Activated naive CD8-positive, alpha-beta T cell (primary cell): ENCODE measurements at regions not wholly inside any gene's neighbourhood (a gene's known extent, or its start where the extent isn't known, plus 50 kb on each side); places are given as distances from the start of the nearest gene placed in this dataset.

Experiments used
- H3K27ac Mint-ChIP-seq: one replicate; pipeline ENCODE4 v1.8.0; 2021; ENCODE audit warnings: mixed read lengths
- H3K27me3 Mint-ChIP-seq: one replicate; pipeline ENCODE4 v1.8.0; 2021; ENCODE audit warnings: mixed read lengths
- H3K36me3 Mint-ChIP-seq: one replicate; pipeline ENCODE4 v1.8.0; 2021; ENCODE audit warnings: mixed read lengths
- H3K4me1 Mint-ChIP-seq: one replicate; pipeline ENCODE4 v1.8.0; 2021; ENCODE audit warnings: low read depth, mixed read lengths
- H3K4me3 Mint-ChIP-seq: one replicate; pipeline ENCODE4 v1.8.0; 2021; ENCODE audit warnings: mild to moderate bottlenecking, mixed read lengths
- H3K9me3 Mint-ChIP-seq: one replicate; pipeline ENCODE4 v1.8.0; 2021; ENCODE audit warnings: low read depth, mixed read lengths

DNA sequence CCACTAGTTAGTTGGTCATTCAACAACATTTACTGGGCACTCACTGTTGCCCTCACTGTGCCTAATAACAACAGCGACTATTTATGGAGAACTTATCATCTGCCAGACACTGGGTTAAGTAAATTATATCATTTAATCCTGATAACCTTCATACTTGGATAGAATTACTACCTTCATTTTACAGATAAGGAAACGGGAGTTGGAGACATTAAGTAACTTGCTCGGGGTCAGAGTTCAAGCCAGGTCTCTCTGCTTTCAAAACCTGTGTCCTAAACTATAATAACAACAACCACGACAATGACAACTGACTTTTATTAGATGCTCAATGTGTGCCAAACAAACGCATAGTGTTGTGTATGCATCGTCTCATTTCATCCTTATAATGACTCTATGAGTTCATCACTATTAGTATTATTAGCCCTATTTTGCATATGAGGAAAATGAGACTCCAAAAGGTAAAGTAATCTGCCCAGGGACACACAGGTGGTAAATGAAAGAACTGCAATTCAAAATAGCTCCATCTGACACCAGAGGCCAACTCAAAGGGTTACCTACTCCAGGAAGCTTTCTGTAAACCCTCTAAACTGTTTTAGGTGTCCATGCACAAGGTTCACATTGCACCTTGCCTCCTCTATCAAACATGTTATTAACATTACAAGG lies 98.4 kb upstream of the ACSL4 start:
- H3K4me1 Mint-ChIP-seq, result no peaks in the 10 kb centered on the region
- H3K27ac Mint-ChIP-seq, result no peak overlapping the region
- no peaks in the 10 kb centered on the region for H3K36me3 Mint-ChIP-seq
- H3K4me3 Mint-ChIP-seq, result no peak overlapping the region
- no peaks in the 10 kb centered on the region for H3K27me3 Mint-ChIP-seq
- H3K9me3 Mint-ChIP-seq, result no peaks in the 10 kb centered on the region

- peaks cover 6% of the 10 kb centered on the region for H3K4me1 Mint-ChIP-seq
- H3K27ac Mint-ChIP-seq, result no peak overlapping the region
- H3K36me3 Mint-ChIP-seq, result peaks cover 3% of the 10 kb centered on the region
- H3K4me3 Mint-ChIP-seq, result no peak overlapping the region
- peaks cover 3% of the 10 kb centered on the region for H3K27me3 Mint-ChIP-seq
- H3K9me3 Mint-ChIP-seq, result no peaks in the 10 kb centered on the region
Measured at GRCh38 chrX:109839694-109840567, 106.9 kb upstream of the ACSL4 start.

- peaks cover 3% of the 10 kb centered on the region for H3K36me3 Mint-ChIP-seq
- peaks cover 6% of the 10 kb centered on the region for H3K4me1 Mint-ChIP-seq
- H3K9me3 Mint-ChIP-seq, result no peaks in the 10 kb centered on the region
- peaks cover 3% of the 10 kb centered on the region for H3K27me3 Mint-ChIP-seq
- no peak overlapping the region for H3K27ac Mint-ChIP-seq
- no peak overlapping the region for H3K4me3 Mint-ChIP-seq
Measured at GRCh38 chrX:109840585-109840984, 107.5 kb upstream of the ACSL4 start.

- H3K36me3 Mint-ChIP-seq, result peaks cover 3% of the 10 kb centered on the region
- peaks cover 6% of the 10 kb centered on the region for H3K4me1 Mint-ChIP-seq
- peak overlapping the region; percentile 34 for H3K27ac Mint-ChIP-seq
- H3K9me3 Mint-ChIP-seq, result no peaks in the 10 kb centered on the region
- no peak overlapping the region for H3K4me3 Mint-ChIP-seq
- H3K27me3 Mint-ChIP-seq, result peaks cover 3% of the 10 kb centered on the region
Measured at GRCh38 chrX:109841257-109841656, 108.2 kb upstream of the ACSL4 start.

DNA sequence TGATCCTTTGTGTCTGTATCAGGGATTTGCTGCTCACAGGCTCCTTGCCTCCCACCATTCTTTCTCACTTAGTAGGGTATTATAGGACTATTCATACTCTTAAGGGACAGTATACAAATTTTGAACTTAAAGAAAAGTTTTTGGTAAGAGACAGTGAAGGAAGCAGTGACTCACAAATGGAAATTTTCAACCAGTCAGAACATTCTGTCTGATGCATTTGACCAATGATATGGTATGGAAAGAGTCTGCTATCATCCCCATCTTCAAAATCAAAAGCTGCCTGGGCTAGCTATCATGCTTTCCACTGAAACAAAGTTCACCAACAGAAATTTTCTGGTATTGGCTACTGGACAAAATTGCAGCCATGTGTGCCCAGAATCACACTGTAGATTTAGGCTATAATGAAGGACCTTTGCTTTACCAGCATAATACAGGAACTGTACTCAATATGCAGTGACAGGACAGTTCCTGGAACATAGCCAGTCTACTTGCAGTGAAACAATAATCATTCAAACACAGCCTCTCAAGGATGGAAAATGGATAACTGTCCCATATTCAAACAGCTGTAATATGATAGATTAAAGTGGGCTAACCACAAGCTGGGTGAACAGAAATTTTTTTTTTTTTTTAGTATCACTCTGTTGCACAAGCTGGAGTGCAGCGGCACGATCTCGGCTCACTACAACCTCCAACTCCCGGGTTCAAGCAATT lies 109.0 kb upstream of the ACSL4 start:
- no peaks in the 10 kb centered on the region for H3K9me3 Mint-ChIP-seq
- peak overlapping the region; percentile 40 for H3K4me3 Mint-ChIP-seq
- H3K4me1 Mint-ChIP-seq, result peaks cover 6% of the 10 kb centered on the region
- H3K27ac Mint-ChIP-seq, result peak overlapping the region; percentile 64
- H3K27me3 Mint-ChIP-seq, result no peaks in the 10 kb centered on the region
- no peaks in the 10 kb centered on the region for H3K36me3 Mint-ChIP-seq

- no peaks in the 10 kb centered on the region for H3K9me3 Mint-ChIP-seq
- no peaks in the 10 kb centered on the region for H3K36me3 Mint-ChIP-seq
- H3K27me3 Mint-ChIP-seq, result no peaks in the 10 kb centered on the region
- no peak overlapping the region for H3K4me3 Mint-ChIP-seq
- H3K4me1 Mint-ChIP-seq, result peaks cover 6% of the 10 kb centered on the region
- no peak overlapping the region for H3K27ac Mint-ChIP-seq
Measured at GRCh38 chrX:109842611-109843010, 109.6 kb upstream of the ACSL4 start.

GRCh38 chrX:109843963-109844751 lies 111.1 kb upstream of the ACSL4 start:
- H3K9me3 Mint-ChIP-seq, result no peaks in the 10 kb centered on the region
- H3K27ac Mint-ChIP-seq, result no peak overlapping the region
- H3K36me3 Mint-ChIP-seq, result no peaks in the 10 kb centered on the region
- H3K4me3 Mint-ChIP-seq, result no peak overlapping the region
- no peaks in the 10 kb centered on the region for H3K27me3 Mint-ChIP-seq
- peaks cover 10% of the 10 kb centered on the region for H3K4me1 Mint-ChIP-seq

- H3K36me3 Mint-ChIP-seq, result no peaks in the 10 kb centered on the region
- no peaks in the 10 kb centered on the region for H3K9me3 Mint-ChIP-seq
- no peak overlapping the region for H3K4me3 Mint-ChIP-seq
- H3K27me3 Mint-ChIP-seq, result no peaks in the 10 kb centered on the region
- H3K27ac Mint-ChIP-seq, result no peak overlapping the region
- H3K4me1 Mint-ChIP-seq, result peaks cover 10% of the 10 kb centered on the region
Measured at GRCh38 chrX:109844986-109845385, 111.9 kb upstream of the ACSL4 start.

GRCh38 chrX:109845996-109846395 lies 112.9 kb upstream of the ACSL4 start:
- H3K27me3 Mint-ChIP-seq, result no peaks in the 10 kb centered on the region
- H3K4me1 Mint-ChIP-seq, result peaks cover 10% of the 10 kb centered on the region
- no peak overlapping the region for H3K4me3 Mint-ChIP-seq
- H3K36me3 Mint-ChIP-seq, result no peaks in the 10 kb centered on the region
- no peaks in the 10 kb centered on the region for H3K9me3 Mint-ChIP-seq
- no peak overlapping the region for H3K27ac Mint-ChIP-seq

DNA sequence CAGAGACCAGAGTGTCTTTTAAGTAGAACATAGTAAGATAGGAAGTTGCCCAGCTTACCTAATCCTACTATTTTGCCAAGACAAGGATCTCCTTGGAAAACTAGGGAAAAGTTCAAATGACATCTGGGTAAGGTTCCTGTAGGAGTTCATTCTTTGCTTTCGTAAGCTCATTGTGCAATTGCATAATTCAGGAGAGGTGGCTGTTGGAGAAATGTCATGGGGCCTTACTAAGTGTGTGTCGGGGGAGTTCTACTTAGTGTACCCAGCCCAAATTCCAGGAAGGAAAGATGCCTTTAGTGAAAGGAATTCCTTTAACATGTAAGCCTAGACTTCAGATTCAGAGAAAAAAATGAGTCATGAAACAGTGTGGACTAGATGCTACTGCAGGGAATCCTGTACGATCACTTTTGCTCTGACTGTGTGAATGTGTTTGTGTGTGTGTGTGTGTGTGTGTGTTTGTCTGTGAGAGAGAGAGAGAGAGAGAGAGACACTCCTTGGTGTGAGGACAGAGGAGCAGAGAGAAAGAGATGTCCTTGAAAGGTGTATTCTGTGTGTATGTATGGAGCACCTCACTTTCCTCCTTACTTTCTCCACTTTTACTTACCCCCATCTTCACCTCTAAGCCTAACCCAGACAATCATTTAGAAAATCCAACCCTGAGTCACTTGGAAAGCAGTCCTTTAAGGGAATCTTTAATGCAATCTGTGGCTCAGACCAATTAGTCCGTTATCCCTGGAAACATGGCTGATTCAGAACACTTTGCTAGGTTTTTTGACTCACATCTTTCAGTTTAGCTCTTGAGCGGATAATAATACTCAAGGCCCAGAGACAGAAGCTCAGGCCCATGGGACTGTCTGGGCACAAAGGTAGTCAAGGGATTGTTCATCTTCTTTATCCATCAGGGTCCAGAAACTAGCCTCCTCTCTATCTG lies 114.5 kb upstream of the ACSL4 start:
- H3K27ac Mint-ChIP-seq, result no peak overlapping the region
- no peaks in the 10 kb centered on the region for H3K9me3 Mint-ChIP-seq
- H3K4me3 Mint-ChIP-seq, result no peak overlapping the region

GRCh38 chrX:109848461-109849050 lies 115.5 kb upstream of the ACSL4 start:
- Mint-ChIP-seq H3K36me3 (no peaks in the 10 kb centered on the region), H3K4me1 (peaks cover 4% of the 10 kb centered on the region), H3K9me3 (no peaks in the 10 kb centered on the region), H3K4me3 (no peak overlapping the region), H3K27ac (no peak overlapping the region), H3K27me3 (no peaks in the 10 kb centered on the region)

More for the DNA sequence above, 114.5 kb upstream of the ACSL4 start:
- H3K27me3 Mint-ChIP-seq, result no peaks in the 10 kb centered on the region
- H3K36me3 Mint-ChIP-seq, result no peaks in the 10 kb centered on the region
- H3K4me1 Mint-ChIP-seq, result peaks cover 4% of the 10 kb centered on the region

DNA sequence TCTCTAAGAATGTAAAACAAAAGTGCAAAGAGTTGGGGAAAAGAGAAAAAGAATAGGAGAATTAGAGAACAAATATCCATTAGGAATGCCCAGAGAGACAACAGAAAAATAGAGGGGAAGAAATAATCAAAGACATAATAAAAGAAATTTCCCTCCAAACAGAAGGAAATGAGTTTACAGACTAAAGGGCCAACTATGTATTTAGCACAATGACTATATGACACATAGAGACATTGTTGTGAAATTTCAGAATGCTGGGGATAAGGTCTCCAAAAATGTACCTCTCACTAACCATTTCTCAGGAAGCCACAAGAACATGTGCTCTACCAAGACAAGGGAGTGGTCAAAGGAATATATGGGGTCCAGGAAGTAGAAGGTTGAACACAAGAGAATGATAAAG lies 121.0 kb upstream of the ACSL4 start:
- Mint-ChIP-seq H3K36me3 (no peaks in the 10 kb centered on the region), H3K4me1 (no peaks in the 10 kb centered on the region), H3K27me3 (no peaks in the 10 kb centered on the region), H3K4me3 (no peak overlapping the region), H3K9me3 (peaks cover 7% of the 10 kb centered on the region), H3K27ac (no peak overlapping the region)

DNA sequence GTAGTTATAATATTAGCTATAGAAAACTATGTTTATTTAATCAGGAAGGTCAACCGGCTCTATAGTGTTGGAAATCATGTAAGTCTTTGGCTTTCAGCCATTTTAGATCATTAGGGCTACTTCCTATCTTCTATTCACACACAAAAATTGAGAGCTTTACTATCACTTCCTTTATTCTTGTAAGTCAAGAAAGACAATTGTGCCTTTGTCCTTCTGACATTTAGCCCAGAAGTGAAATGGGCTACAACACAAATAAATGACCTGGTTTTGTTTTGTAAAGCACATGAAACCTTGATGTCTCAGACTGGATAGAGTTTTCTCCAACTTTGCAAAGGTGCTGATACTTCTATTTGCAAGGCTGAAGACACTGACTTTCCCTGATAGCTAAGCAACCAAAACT lies 122.4 kb upstream of the ACSL4 start:
- no peaks in the 10 kb centered on the region for H3K4me1 Mint-ChIP-seq
- no peak overlapping the region for H3K4me3 Mint-ChIP-seq
- H3K9me3 Mint-ChIP-seq, result peaks cover 7% of the 10 kb centered on the region
- H3K27me3 Mint-ChIP-seq, result no peaks in the 10 kb centered on the region
- no peak overlapping the region for H3K27ac Mint-ChIP-seq
- no peaks in the 10 kb centered on the region for H3K36me3 Mint-ChIP-seq
